Psoas muscle (tissue), 7 donors: ENCODE measurements at regions not wholly inside any gene's neighbourhood (a gene's known extent, or its start where the extent isn't known, plus 50 kb on each side); places are given as distances from the start of the nearest gene placed in this dataset.

Experiments used
- ATAC-seq, 4 donors: fragments of 200-7000 bp; cut with Tn5 transposase; one replicate each; pipeline ENCODE4 v1.9.1; 2020; ENCODE audit warnings: moderate library complexity in 3 of 4, mild to moderate bottlenecking in 2 of 4
- DNase-seq, 2 donors: peaks; one replicate each; pipeline ENCODE4 v3.0.0-alpha.2; 2020
- H3K27ac ChIP-seq: fragments of 200-600 bp; one replicate; pipeline ENCODE4 v1.8.0; 2022
- H3K27me3 ChIP-seq, 3 donors: fragments of 200-600 bp in 1 of 3; one replicate each; pipeline versions ENCODE4 v1.6.1 to v1.8.0; 2013 to 2022; ENCODE audit warnings: low read length in 2 of 3, mild to moderate bottlenecking in 2 of 3, moderate library complexity in 1 of 3; ENCODE audit not compliant: insufficient read depth in 3 of 3
- H3K36me3 ChIP-seq, 2 donors: fragments of 200-600 bp in 1 of 2; one replicate each; pipeline versions ENCODE4 v1.6.1 to v1.8.0; 2013 to 2022; ENCODE audit warnings: low read depth in 1 of 2, mild to moderate bottlenecking in 1 of 2, moderate library complexity in 1 of 2; ENCODE audit not compliant: insufficient read depth in 1 of 2
- H3K4me1 ChIP-seq: fragments of 200-600 bp; one replicate; pipeline ENCODE4 v1.8.0; 2022
- H3K4me3 ChIP-seq: fragments of 200-600 bp; one replicate; pipeline ENCODE4 v1.8.0; 2022; ENCODE audit warnings: mild to moderate bottlenecking
- H3K9me3 ChIP-seq: fragments of 200-600 bp; one replicate; pipeline ENCODE4 v1.8.0; 2022
- CTCF ChIP-seq: fragments of 200-600 bp; IDR thresholded peaks from one replicate; pipeline ENCODE4 v1.8.0; 2022; ENCODE audit warnings: antibody characterized with exemption
- WGBS, 3 donors: extraction: QIAGEN DNeasy Blood & Tissue Kit; methylation state at CpG; one replicate each; pipeline versions ENCODE4 v1.1.6 to v1.1.7; 2013; 5-methylcytosine and 5-hydroxymethylcytosine counted together
- intact Hi-C, 2 donors: fragments of 100-400 bp; cut with DNase I; formaldehyde crosslinking; loops; one replicate each; pipeline versions ENCODE4 v1.11.0 to v1.14.2; 2022
- donor health status: healthy with polysubstance abuse.
- donor health status: DM: no; HTN: no; CAD: no; lungs with moderate emphysema.
- donor health status: Bipolar disorder and iron deficiency.
- donor health status: healthy.
- donor health status: DM: yes; HTN: yes; CAD: no.
- donor health status: DM: no; HTN: no; CAD: no.
- donor health status: DM: yes; HTN: yes; CAD: no.

- H3K27me3 ChIP-seq, result no peaks in the 10 kb centered on the region
Measured at GRCh38 chr6:113171882-113172281, 685.3 kb upstream of the MARCKS start.

GRCh38 chr6:113172531-113172966 lies 684.6 kb upstream of the MARCKS start:
- H3K9me3 ChIP-seq, result peaks cover 6% of the 10 kb centered on the region
- no peak overlapping the region for H3K27ac ChIP-seq
- no peaks in the 10 kb centered on the region for H3K36me3 ChIP-seq
- H3K4me1 ChIP-seq, result peaks cover 8% of the 10 kb centered on the region
- no peak overlapping the region for H3K4me3 ChIP-seq
- intact Hi-C loops, result no loop called here
- peak in 3 of 4 donors; percentile 58 to 89 (median 84) for ATAC-seq
- 18 to 53% (median 31%) methylated on average over 2 of the region's 2 CpGs for WGBS, 3 donors
- no peak for DNase-seq
- H3K27me3 ChIP-seq, result no peaks in the 10 kb centered on the region
- no peak for TF ChIP-seq CTCF

More at GRCh38 chr6:113171882-113172281, 685.3 kb upstream of the MARCKS start:
- 46 to 54% (median 48%) methylated on average over 3 of the region's 3 CpGs for WGBS, 3 donors
- intact Hi-C loops, result no loop called here
- no peak for TF ChIP-seq CTCF
- ATAC-seq (no peak), DNase-seq (no peak)
- Histone ChIP-seq H3K4me1 (peaks cover 8% of the 10 kb centered on the region), H3K36me3 (no peaks in the 10 kb centered on the region), H3K9me3 (peaks cover 6% of the 10 kb centered on the region), H3K27ac (no peak overlapping the region), H3K4me3 (no peak overlapping the region)

- ATAC-seq (no peak), DNase-seq (no peak)
- H3K9me3 ChIP-seq, result no peaks in the 10 kb centered on the region
- H3K4me1 ChIP-seq, result no peaks in the 10 kb centered on the region
- no peaks in the 10 kb centered on the region for H3K36me3 ChIP-seq
- intact Hi-C loops, result no loop called here
- no peak overlapping the region for H3K27ac ChIP-seq
- H3K4me3 ChIP-seq, result no peak overlapping the region
- TF ChIP-seq CTCF, result no peak
- H3K27me3 ChIP-seq, result no peaks in the 10 kb centered on the region
Measured at GRCh38 chr6:113178349-113178748, 678.8 kb upstream of the MARCKS start.

DNA sequence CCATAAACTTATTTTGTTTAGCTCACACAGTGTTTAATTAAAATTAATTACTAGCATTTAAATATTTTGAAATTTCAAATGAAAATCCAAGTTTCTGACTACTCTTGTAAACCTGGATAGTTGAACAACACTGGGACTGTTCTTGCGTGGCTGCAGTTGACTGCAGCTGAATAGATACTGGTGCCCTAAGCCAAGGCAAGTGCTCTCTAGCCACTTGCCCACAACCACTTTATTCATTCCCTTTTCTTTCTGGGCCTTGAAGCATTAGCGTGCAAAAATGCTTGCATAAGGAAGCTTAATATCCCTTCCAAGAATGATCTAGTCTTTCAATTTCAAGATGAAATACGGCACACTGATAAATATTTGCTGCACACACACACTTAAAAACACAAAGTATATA lies 676.0 kb upstream of the MARCKS start:
- 52 to 65% (median 56%) methylated on average over 3 of the region's 3 CpGs for WGBS, 3 donors
- intact Hi-C loops, result no loop called here
- no peak for TF ChIP-seq CTCF
- Histone ChIP-seq H3K4me3 (no peak overlapping the region), H3K9me3 (no peaks in the 10 kb centered on the region), H3K4me1 (no peaks in the 10 kb centered on the region), H3K27ac (no peak overlapping the region), H3K36me3 (no peaks in the 10 kb centered on the region), H3K27me3 (no peaks in the 10 kb centered on the region)
- ATAC-seq (no peak), DNase-seq (no peak)

GRCh38 chr6:113182370-113183141 lies 674.6 kb upstream of the MARCKS start:
- ATAC-seq (no peak), DNase-seq (no peak)
- Histone ChIP-seq H3K27ac (no peak overlapping the region), H3K9me3 (no peaks in the 10 kb centered on the region), H3K27me3 (no peaks in the 10 kb centered on the region), H3K4me3 (no peak overlapping the region), H3K4me1 (no peaks in the 10 kb centered on the region), H3K36me3 (no peaks in the 10 kb centered on the region)
- no peak for TF ChIP-seq CTCF
- 32 to 40% (median 36%) methylated on average over 3 of the region's 3 CpGs for WGBS, 3 donors
- intact Hi-C loops, result no loop called here
